MCF 10A (cell line): ENCODE measurements at regions not wholly inside any gene's neighbourhood (a gene's known extent, or its start where the extent isn't known, plus 50 kb on each side); places are given as distances from the start of the nearest gene placed in this dataset.

Experiments
- BruUV-seq: library from RNA; stranded (reverse); fragments of 400-500 nt; replicated peaks from 2 replicates; lab custom pipeline; 2021; lab: Mats Ljungman, UMichigan
- CTCF ChIA-PET: fragments of 300-600 bp; sonication (Branson Sonifier 250); formaldehyde crosslinking; extraction: SDS; loops from one replicate; lab custom pipeline; 2021; ENCODE audit warnings: antibody characterized with exemption, inconsistent platforms; lab: Yijun Ruan, JAX
- POLR2A ChIA-PET: fragments of 300-600, 350-650 bp; sonication (Branson Sonifier 250); formaldehyde crosslinking; extraction: SDS; loops from one replicate; lab custom pipeline; 2020; ENCODE audit warnings: antibody characterized with exemption, inconsistent platforms; lab: Yijun Ruan, JAX
- DNase-seq: peaks from one replicate; pipeline ENCODE4 v3.0.0-alpha.2; 2018; ENCODE audit not compliant: unreplicated experiment
- H3K27ac Mint-ChIP-seq: one replicate; pipeline ENCODE4 v1.8.0; 2022; ENCODE audit warnings: mild to moderate bottlenecking, low read depth, mixed read lengths; ENCODE audit not compliant: unreplicated experiment
- H3K27me3 Mint-ChIP-seq: one replicate; pipeline ENCODE4 v1.8.0; 2022; ENCODE audit warnings: mixed read lengths; ENCODE audit not compliant: insufficient read depth, unreplicated experiment
- H3K36me3 Mint-ChIP-seq: one replicate; pipeline ENCODE4 v1.8.0; 2022; ENCODE audit warnings: mild to moderate bottlenecking, moderate library complexity, mixed read lengths; ENCODE audit not compliant: insufficient read depth, unreplicated experiment
- H3K4me1 Mint-ChIP-seq: one replicate; pipeline ENCODE4 v1.8.0; 2022; ENCODE audit warnings: mixed read lengths; ENCODE audit not compliant: insufficient read depth, unreplicated experiment
- H3K4me3 Mint-ChIP-seq: one replicate; pipeline ENCODE4 v1.8.0; 2022; ENCODE audit warnings: mild to moderate bottlenecking, moderate library complexity, mixed read lengths; ENCODE audit not compliant: unreplicated experiment
- H3K9me3 Mint-ChIP-seq: one replicate; pipeline ENCODE4 v1.8.0; 2022; ENCODE audit warnings: mixed read lengths; ENCODE audit not compliant: unreplicated experiment
- intact Hi-C: fragments of 100-400 bp; cut with micrococcal nuclease; formaldehyde crosslinking; loops from 2 replicates; pipeline ENCODE4 v1.14.1; 2022
- TF ChIP-seq, protein P1 (sequence below): fragments of 200-600 bp; IDR thresholded peaks from one replicate; pipeline ENCODE4 v1.8.0; 2022; ENCODE audit warnings: antibody characterized with exemption, mild to moderate bottlenecking; ENCODE audit not compliant: unreplicated experiment

DNA sequence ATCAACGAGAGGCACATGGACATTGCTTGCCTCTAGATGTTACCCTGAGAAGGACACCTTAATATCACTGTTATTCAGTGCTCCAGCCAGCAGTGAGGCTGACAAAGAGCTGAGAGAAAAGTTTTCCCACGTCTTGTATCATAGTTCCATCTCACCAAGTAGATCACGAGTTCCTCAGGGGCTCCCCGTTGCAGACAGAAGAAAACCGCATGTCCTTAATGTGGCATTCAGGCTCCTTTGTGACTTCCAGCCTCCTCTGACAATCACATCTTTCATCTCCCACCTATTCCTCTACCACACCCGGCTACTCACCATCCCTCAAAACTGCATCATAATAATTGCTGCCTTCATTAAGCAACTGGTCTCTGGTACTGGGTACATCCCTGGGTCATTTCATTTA is 75.3 kb downstream of the DMRTA2 start:
- peaks cover 18% of the 10 kb centered on the region for H3K27me3 Mint-ChIP-seq
- H3K36me3 Mint-ChIP-seq = no peaks in the 10 kb centered on the region
- intact Hi-C loops = loop anchor here (1.0 to 10.0 kb wide), 5 partner anchors 1243 to 1793 kb away; no protein-coding TSS in a partner anchor
- BruUV-seq = no TSS peak
- H3K4me1 Mint-ChIP-seq = no peaks in the 10 kb centered on the region
- ChIA-PET CTCF (interaction anchor here (0.6 to 4.0 kb wide), 27 partner anchors 10 to 1861 kb away, joined by 3 to 28 read pairs (median 3); no protein-coding TSS in a partner anchor), POLR2A (no interaction called here)
- H3K9me3 Mint-ChIP-seq = no peaks in the 10 kb centered on the region
- no peak overlapping the region for H3K27ac Mint-ChIP-seq
- no peak for DNase-seq
- TF ChIP-seq, protein P1, sequence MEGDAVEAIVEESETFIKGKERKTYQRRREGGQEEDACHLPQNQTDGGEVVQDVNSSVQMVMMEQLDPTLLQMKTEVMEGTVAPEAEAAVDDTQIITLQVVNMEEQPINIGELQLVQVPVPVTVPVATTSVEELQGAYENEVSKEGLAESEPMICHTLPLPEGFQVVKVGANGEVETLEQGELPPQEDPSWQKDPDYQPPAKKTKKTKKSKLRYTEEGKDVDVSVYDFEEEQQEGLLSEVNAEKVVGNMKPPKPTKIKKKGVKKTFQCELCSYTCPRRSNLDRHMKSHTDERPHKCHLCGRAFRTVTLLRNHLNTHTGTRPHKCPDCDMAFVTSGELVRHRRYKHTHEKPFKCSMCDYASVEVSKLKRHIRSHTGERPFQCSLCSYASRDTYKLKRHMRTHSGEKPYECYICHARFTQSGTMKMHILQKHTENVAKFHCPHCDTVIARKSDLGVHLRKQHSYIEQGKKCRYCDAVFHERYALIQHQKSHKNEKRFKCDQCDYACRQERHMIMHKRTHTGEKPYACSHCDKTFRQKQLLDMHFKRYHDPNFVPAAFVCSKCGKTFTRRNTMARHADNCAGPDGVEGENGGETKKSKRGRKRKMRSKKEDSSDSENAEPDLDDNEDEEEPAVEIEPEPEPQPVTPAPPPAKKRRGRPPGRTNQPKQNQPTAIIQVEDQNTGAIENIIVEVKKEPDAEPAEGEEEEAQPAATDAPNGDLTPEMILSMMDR = no peak
- H3K4me3 Mint-ChIP-seq = no peak overlapping the region

DNA sequence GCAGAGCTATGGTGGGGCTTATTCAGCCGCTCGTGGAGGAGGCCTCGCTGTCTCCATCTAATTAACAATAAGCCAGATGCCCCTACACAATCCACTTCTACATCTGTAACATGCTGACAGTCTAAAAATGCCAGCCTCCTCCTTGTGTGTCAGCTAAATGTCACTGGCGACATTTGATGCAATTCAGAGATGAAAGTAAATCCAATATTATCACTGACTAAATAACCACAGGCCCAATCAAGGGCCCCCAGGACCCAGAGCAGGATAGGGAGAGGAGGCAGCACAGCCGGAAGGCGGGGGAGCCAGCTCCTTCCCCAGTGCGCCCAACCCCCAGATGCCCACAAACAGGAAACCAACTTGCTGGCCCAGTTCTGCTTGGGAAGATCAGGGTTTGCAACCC is 76.6 kb downstream of the DMRTA2 start:
- H3K4me3 Mint-ChIP-seq = no peak overlapping the region
- POLR2A ChIA-PET = interaction anchor here (0.6 kb wide), 1 partner anchor 1792 kb away, joined by 3 read pairs; no protein-coding TSS in a partner anchor
- H3K27ac Mint-ChIP-seq = no peak overlapping the region
- no peaks in the 10 kb centered on the region for H3K4me1 Mint-ChIP-seq
- CTCF ChIA-PET = interaction anchor here (0.8 to 1.5 kb wide), 5 partner anchors 21 to 1670 kb away, joined by 3 to 4 read pairs (median 3); no protein-coding TSS in a partner anchor
- DNase-seq = no peak
- H3K9me3 Mint-ChIP-seq = no peaks in the 10 kb centered on the region
- no TSS peak for BruUV-seq
- TF ChIP-seq, protein P1 = no peak
- H3K27me3 Mint-ChIP-seq = peaks cover 31% of the 10 kb centered on the region
- no peaks in the 10 kb centered on the region for H3K36me3 Mint-ChIP-seq
- intact Hi-C loops = loop anchor here (5.0 to 10.0 kb wide), 4 partner anchors 1242 to 1792 kb away; no protein-coding TSS in a partner anchor

GRCh38 chr1:50343323-50343722 is 79.9 kb downstream of the DMRTA2 start:
- Mint-ChIP-seq H3K4me1 (no peaks in the 10 kb centered on the region), H3K27me3 (peaks cover 55% of the 10 kb centered on the region), H3K27ac (no peak overlapping the region), H3K4me3 (no peak overlapping the region), H3K36me3 (no peaks in the 10 kb centered on the region), H3K9me3 (no peaks in the 10 kb centered on the region)
- TF ChIP-seq, protein P1 = no peak
- intact Hi-C loops = loop anchor here (10.0 kb wide), 3 partner anchors 1239 to 1789 kb away; no protein-coding TSS in a partner anchor
- BruUV-seq = no TSS peak
- ChIA-PET CTCF (interaction anchor here (0.6 to 1.9 kb wide), 4 partner anchors 10 to 1771 kb away, joined by 3 to 7 read pairs (median 4); no protein-coding TSS in a partner anchor), POLR2A (no interaction called here)
- no peak for DNase-seq

GRCh38 chr1:50342525-50342924 is 80.7 kb downstream of the DMRTA2 start:
- DNase-seq = no peak
- Mint-ChIP-seq H3K9me3 (no peaks in the 10 kb centered on the region), H3K4me1 (no peaks in the 10 kb centered on the region), H3K27ac (no peak overlapping the region), H3K4me3 (no peak overlapping the region), H3K27me3 (peaks cover 63% of the 10 kb centered on the region), H3K36me3 (no peaks in the 10 kb centered on the region)
- CTCF ChIA-PET = interaction anchor here (0.6 to 1.9 kb wide), 3 partner anchors 11 to 798 kb away, joined by 3 to 7 read pairs (median 3); no protein-coding TSS in a partner anchor
- POLR2A ChIA-PET = interaction anchor here (0.5 kb wide), 1 partner anchor 1459 kb away, joined by 3 read pairs; no protein-coding TSS in a partner anchor
- no TSS peak for BruUV-seq
- intact Hi-C loops = loop anchor here (10.0 kb wide), 3 partner anchors 1238 to 1788 kb away; no protein-coding TSS in a partner anchor
- TF ChIP-seq, protein P1 = no peak
